ENCODE measurements at regions not wholly inside any gene's neighbourhood (a gene's known extent, or its start where the extent isn't known, plus 50 kb on each side); places are given as distances from the start of the nearest gene placed in this dataset.

DNA sequence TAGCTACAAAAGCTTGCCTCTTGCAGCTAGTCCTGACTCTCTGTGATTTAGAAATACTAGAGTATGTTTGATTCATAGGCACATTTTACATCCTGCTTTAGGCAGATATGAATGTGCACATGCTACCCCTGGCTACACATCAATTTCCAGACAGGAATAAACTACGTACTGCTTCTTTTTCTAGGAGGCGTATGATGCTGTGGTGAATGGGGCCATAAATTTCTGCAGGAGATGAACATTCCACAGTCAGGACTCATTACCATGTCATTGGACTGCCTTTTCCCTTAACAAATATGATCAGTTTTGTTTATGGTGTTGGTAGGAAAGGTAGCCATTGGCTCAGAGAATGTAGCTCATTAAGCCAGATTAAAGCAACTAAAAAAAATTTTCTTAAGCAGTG lies 50.1 kb upstream of the IFRD1 start:
- no TSS peak for BruUV-seq (replicated peaks)
- Histone ChIP-seq H3K4me2 (ENCODE audit: low read depth, low read length) (no peak overlapping the region), H3K27ac (ENCODE audit: extremely low read length, insufficient read depth, low read length) (no peak overlapping the region), H4K20me1 (ENCODE audit: insufficient read depth, low read length) (no peaks in the 10 kb centered on the region), H3K9ac (ENCODE audit: insufficient read depth, low read depth, low read length) (no peak overlapping the region), H3K27me3 (ENCODE audit: control insufficient read depth in 1 of 2, insufficient read depth in 2 of 2, low read length in 2 of 2) (peaks cover 0 to 7% of the 10 kb centered on the region in 2 experiments; a peak in 2 of 5 replicates), H2AFZ (ENCODE audit: low read length) (peak overlapping the region; percentile 40), H3K36me3 (replicated peaks in 1 of 2; ENCODE audit: control insufficient read depth in 1 of 2, insufficient read depth in 2 of 2, low read length in 2 of 2) (no peaks in the 10 kb centered on the region), H3K79me2 (ENCODE audit: insufficient read depth, low read length) (no peaks in the 10 kb centered on the region), H3K9me3 (ENCODE audit: low read length) (no peaks in the 10 kb centered on the region), H3K4me3 (replicated peaks in 1 of 3; ENCODE audit: insufficient read depth in 1 of 3, low read depth in 2 of 3, low read length in 3 of 3) (no peak overlapping the region), H3K4me1 (ENCODE audit: insufficient read depth, low read length) (no peaks in the 10 kb centered on the region)
- 67% methylated on average over 2 of the region's 2 CpGs for WGBS (ENCODE audit: low lambda C conversion rate)
- DNase-seq (ENCODE audit: low spot score) (no peak), ATAC-seq (no peak), FAIRE-seq (no peak)
- POLR2A ChIA-PET, result no interaction called here
- in situ Hi-C loops (cut with HindIII; ENCODE audit: extremely low pct_ligation_motif_present, low pct_unique_long_range_greater_than_20kb) (loop anchor here (10.0 kb wide), 1 partner anchor 445 kb away; no protein-coding TSS in a partner anchor), intact Hi-C loops (cut with micrococcal nuclease; ENCODE audit: unreplicated experiment) (loop anchor here (10.0 kb wide), 1 partner anchor 315 kb away; no protein-coding TSS in a partner anchor)
- no peak for TF ChIP-seq THAP11 (CRISPR knock-in tag; IDR thresholded peaks at IDR 0.05)
- no peak for TF ChIP-seq ZNF644 (CRISPR knock-in tag; IDR thresholded peaks at IDR 0.05; ENCODE audit: low read depth)
- TF ChIP-seq ARHGAP35 (CRISPR knock-in tag; IDR thresholded peaks at IDR 0.05; ENCODE audit: borderline replicate concordance), result no peak
- no peak for TF ChIP-seq SETDB1 (CRISPR knock-in tag; IDR thresholded peaks at IDR 0.05; ENCODE audit: borderline replicate concordance)
- TF ChIP-seq RFX5 (IDR thresholded peaks at IDR 0.05; ENCODE audit: low read depth, low read length), result no peak
- TF ChIP-seq SRSF4 (IDR thresholded peaks at IDR 0.05; ENCODE audit: low read depth, low read length, poor library complexity, severe bottlenecking), result no peak
- TF ChIP-seq TBX3 (IDR thresholded peaks at IDR 0.05; ENCODE audit: borderline replicate concordance), result no peak
- CTCF ChIA-PET (ENCODE audit: low intra/inter-chr PET ratio, low total read pairs), result no interaction called here
